Ishikawa (cell line): ENCODE measurements at regions not wholly inside any gene's neighbourhood (a gene's known extent, or its start where the extent isn't known, plus 50 kb on each side); places are given as distances from the start of the nearest gene placed in this dataset.

Experiments
- CEBPB ChIP-seq: IDR thresholded peaks from 2 replicates; pipeline ENCODE4 v1.6.1; 2012
- CREB1 ChIP-seq: IDR thresholded peaks from 2 replicates; pipeline ENCODE4 v1.6.1; 2012; ENCODE audit warnings: low read depth
- EGR1 ChIP-seq: IDR thresholded peaks from 2 replicates; pipeline ENCODE4 v1.6.1; 2012
- EP300 ChIP-seq: IDR thresholded peaks from 2 replicates; pipeline ENCODE4 v1.6.1; 2012; ENCODE audit warnings: borderline replicate concordance
- FOXM1 ChIP-seq: IDR thresholded peaks from 2 replicates; pipeline ENCODE4 v1.6.1; 2012; ENCODE audit warnings: low read depth, borderline replicate concordance
- MAX ChIP-seq: IDR thresholded peaks from 2 replicates; pipeline ENCODE4 v1.6.1; 2012
- NFIC ChIP-seq: IDR thresholded peaks from 2 replicates; pipeline ENCODE4 v1.6.1; 2012
- RAD21 ChIP-seq: IDR thresholded peaks from 2 replicates; pipeline ENCODE4 v1.6.1; 2012; ENCODE audit warnings: low read depth
- REST ChIP-seq: IDR thresholded peaks from 2 replicates; pipeline ENCODE4 v1.6.1; 2012; ENCODE audit warnings: low read depth, mild to moderate bottlenecking
- TAF1 ChIP-seq: IDR thresholded peaks from 2 replicates; pipeline ENCODE4 v1.6.1; 2012; ENCODE audit warnings: low read depth, mild to moderate bottlenecking
- TCF12 ChIP-seq: IDR thresholded peaks from 2 replicates; pipeline ENCODE4 v1.6.1; 2012; ENCODE audit warnings: low read depth
- TEAD4 ChIP-seq: IDR thresholded peaks from 2 replicates; pipeline ENCODE4 v1.6.1; 2012
- USF1 ChIP-seq: IDR thresholded peaks from 2 replicates; pipeline ENCODE4 v1.6.1; 2012
- YY1 ChIP-seq: IDR thresholded peaks from 2 replicates; pipeline ENCODE4 v1.6.1; 2012; ENCODE audit warnings: low read depth
- ZBTB7A ChIP-seq: IDR thresholded peaks from 2 replicates; pipeline ENCODE4 v1.6.1; 2012; ENCODE audit warnings: low read depth

DNA sequence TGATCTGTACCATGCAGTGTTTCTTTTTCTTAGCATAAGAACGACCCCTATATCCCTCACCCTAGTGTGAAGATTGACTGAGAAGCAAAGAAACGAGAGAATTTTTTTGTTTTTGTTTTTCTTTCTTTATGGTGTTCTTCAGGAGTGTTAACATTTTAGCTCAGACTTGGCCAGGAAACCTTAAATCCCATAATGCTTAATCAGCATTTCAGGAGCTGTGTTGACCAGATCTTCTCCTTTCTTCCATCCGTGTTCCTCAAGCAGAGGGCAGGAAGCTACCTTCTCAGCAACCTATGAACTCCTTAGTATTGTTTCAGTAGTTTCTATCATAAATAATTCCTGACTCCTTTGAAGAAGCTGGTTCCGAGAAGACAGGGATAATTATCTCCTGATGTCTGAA is 1501.5 kb downstream of the STIM2 start:
- TF ChIP-seq CEBPB (no peak), EGR1 (no peak), MAX (no peak), EP300 (no peak), YY1 (no peak), USF1 (no peak), ZBTB7A (no peak), RAD21 (no peak), FOXM1 (no peak), TEAD4 (no peak), CREB1 (no peak), TAF1 (no peak), REST (no peak), NFIC (no peak), TCF12 (no peak)

- TF ChIP-seq ZBTB7A (no peak), FOXM1 (no peak)
Observed at GRCh38 chr4:28369499-28369898, 1508.9 kb downstream of the STIM2 start.

- no peak for TF ChIP-seq MAX
- no peak for TF ChIP-seq NFIC
- no peak for TF ChIP-seq TAF1
- no peak for TF ChIP-seq CEBPB
- TF ChIP-seq CREB1 = no peak
- no peak for TF ChIP-seq USF1
- no peak for TF ChIP-seq EP300
- TF ChIP-seq REST = no peak
- TF ChIP-seq EGR1 = no peak
- TF ChIP-seq RAD21 = no peak
- no peak for TF ChIP-seq YY1
Observed at GRCh38 chr4:28373191-28373590, 1512.5 kb downstream of the STIM2 start.

GRCh38 chr4:28373601-28374000 is 1513.0 kb downstream of the STIM2 start:
- TF ChIP-seq EP300 (no peak), USF1 (no peak), RAD21 (no peak), CEBPB (no peak), NFIC (no peak), YY1 (no peak), TCF12 (no peak), MAX (no peak), CREB1 (no peak), TEAD4 (no peak), FOXM1 (no peak), ZBTB7A (no peak), EGR1 (no peak), TAF1 (no peak), REST (no peak)
